Tibial nerve (tissue), 4 donors: ENCODE measurements at regions not wholly inside any gene's neighbourhood (a gene's known extent, or its start where the extent isn't known, plus 50 kb on each side); places are given as distances from the start of the nearest gene placed in this dataset.

Experiments
- DNase-seq, 2 donors: peaks; one replicate each; pipeline ENCODE4 v3.0.0-alpha.2; 2019; ENCODE audit warnings: low spot score in 2 of 2
- H3K27ac ChIP-seq, 4 donors: fragments of 200-600 bp; sonication (generic) in 3 of 4; one replicate each; pipeline ENCODE4 v1.5.1; 2017 to 2019; ENCODE audit warnings: mild to moderate bottlenecking in 1 of 4
- H3K27me3 ChIP-seq, 2 donors: fragments of 200-600 bp; sonication (generic) in 1 of 2; one replicate each; pipeline versions ENCODE4 v1.5.1 to v1.6.0; 2017 to 2019
- H3K36me3 ChIP-seq, 3 donors: fragments of 200-600 bp; sonication (generic); one replicate each; pipeline ENCODE4 v1.5.1; 2018 to 2019
- H3K4me1 ChIP-seq, 4 donors: fragments of 200-600 bp; sonication (generic) in 3 of 4; one replicate each; pipeline ENCODE4 v1.5.1; 2017 to 2019
- H3K4me3 ChIP-seq, 4 donors: fragments of 200-600 bp; sonication (generic) in 3 of 4; one replicate each; pipeline ENCODE4 v1.5.1; 2017 to 2019; ENCODE audit warnings: mild to moderate bottlenecking in 1 of 4, moderate library complexity in 1 of 4
- H3K9me3 ChIP-seq, 4 donors: fragments of 200-600 bp; sonication (generic) in 3 of 4; one replicate each; pipeline ENCODE4 v1.5.1; 2017 to 2019
- EP300 ChIP-seq, 2 donors: sonication (generic); formaldehyde crosslinking; IDR thresholded peaks; one replicate each; pipeline ENCODE4 v1.6.1; 2017; ENCODE audit warnings: antibody characterized with exemption in 2 of 2, mild to moderate bottlenecking in 1 of 2
- POLR2A ChIP-seq, 2 donors: fragments of 450-650 bp; IDR thresholded peaks; one replicate each; pipeline ENCODE4 v1.6.1; 2017; ENCODE audit warnings: antibody characterized with exemption in 2 of 2, mild to moderate bottlenecking in 2 of 2, moderate library complexity in 2 of 2
- WGBS, 2 donors: methylation state at CpG; one replicate each; pipeline ENCODE4 v1.1.5; 2018; 5-methylcytosine and 5-hydroxymethylcytosine counted together
- TF ChIP-seq, protein P1 (sequence below), 5 experiments: fragments of 200-600 bp in 3 of 5; fragments of 450-650 bp in 2 of 5; sonication (generic) in 3 of 5; IDR thresholded peaks; one replicate each; pipeline ENCODE4 v1.5.1; 2016 to 2019; ENCODE audit warnings: antibody characterized with exemption in 5 of 5, mild to moderate bottlenecking in 3 of 5, moderate library complexity in 2 of 5

DNA sequence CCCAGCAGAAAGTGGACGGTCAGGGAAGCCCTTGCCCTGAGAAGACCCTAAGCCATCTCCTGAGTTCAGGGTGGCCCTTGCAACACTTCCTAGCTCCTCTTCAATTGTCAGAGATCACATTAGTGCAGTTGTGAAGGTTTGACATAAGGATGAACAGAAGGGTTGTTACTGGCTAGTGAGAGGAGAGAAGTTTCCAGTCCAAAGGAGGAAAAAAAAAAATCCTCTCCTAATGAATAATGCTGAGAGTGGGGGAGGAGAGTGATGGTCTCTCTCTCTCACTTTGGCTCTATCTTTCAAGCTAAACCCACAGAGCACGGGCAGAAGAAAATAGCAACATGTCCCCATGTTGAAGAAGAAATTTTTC is 819.9 kb downstream of the BCL11A start:
- DNase-seq, result no peak
- Histone ChIP-seq H3K36me3 (no peaks in the 10 kb centered on the region), H3K27me3 (no peaks in the 10 kb centered on the region), H3K9me3 (no peaks in the 10 kb centered on the region), H3K27ac (no peak overlapping the region), H3K4me3 (no peak overlapping the region), H3K4me1 (no peaks in the 10 kb centered on the region)
- 64 to 70% methylated on average over 2 of the region's 2 CpGs for WGBS, 2 donors
- TF ChIP-seq POLR2A (IDR thresholded peaks at IDR 0.05) (no peak), EP300 (IDR thresholded peaks at IDR 0.05) (no peak)
- TF ChIP-seq, protein P1, sequence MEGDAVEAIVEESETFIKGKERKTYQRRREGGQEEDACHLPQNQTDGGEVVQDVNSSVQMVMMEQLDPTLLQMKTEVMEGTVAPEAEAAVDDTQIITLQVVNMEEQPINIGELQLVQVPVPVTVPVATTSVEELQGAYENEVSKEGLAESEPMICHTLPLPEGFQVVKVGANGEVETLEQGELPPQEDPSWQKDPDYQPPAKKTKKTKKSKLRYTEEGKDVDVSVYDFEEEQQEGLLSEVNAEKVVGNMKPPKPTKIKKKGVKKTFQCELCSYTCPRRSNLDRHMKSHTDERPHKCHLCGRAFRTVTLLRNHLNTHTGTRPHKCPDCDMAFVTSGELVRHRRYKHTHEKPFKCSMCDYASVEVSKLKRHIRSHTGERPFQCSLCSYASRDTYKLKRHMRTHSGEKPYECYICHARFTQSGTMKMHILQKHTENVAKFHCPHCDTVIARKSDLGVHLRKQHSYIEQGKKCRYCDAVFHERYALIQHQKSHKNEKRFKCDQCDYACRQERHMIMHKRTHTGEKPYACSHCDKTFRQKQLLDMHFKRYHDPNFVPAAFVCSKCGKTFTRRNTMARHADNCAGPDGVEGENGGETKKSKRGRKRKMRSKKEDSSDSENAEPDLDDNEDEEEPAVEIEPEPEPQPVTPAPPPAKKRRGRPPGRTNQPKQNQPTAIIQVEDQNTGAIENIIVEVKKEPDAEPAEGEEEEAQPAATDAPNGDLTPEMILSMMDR (IDR thresholded peaks at IDR 0.05), result no peak

DNA sequence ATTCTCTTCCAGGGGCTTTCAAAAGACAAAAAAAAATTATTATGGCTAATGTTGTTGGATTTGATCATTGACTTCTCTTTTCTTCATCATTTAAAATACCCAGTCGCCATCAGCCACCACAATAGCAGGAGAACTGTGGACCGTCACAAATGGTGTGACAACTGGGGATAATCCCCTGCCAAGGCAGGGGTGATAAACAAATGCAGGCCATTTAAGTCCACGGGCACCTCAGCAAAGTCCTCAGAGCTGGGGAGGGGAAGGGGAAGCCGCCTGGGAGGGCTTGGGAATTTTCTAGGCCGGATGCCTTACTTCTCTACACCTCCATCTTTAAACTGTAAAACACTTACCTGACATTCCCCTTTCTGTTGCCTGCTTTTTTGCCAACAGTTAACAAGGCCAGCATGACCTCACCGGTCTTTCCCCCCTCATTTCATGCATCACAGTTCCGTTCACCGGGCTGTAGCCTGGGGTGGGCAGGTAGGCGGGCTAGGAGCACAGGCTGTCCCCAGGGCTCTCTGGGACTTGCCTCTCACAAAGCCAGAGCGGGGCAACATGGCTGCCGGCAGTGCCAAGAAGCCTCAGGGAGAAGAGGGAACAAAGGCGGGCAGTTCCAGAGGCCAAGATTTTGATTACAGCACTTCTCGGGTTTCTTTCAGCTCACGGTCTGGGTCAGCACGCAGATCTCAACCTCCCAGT is 820.4 kb downstream of the BCL11A start:
- TF ChIP-seq, protein P1 (IDR thresholded peaks at IDR 0.05), result no peak
- TF ChIP-seq EP300 (IDR thresholded peaks at IDR 0.05) (no peak), POLR2A (IDR thresholded peaks at IDR 0.05) (no peak)
- H3K4me1 ChIP-seq, result no peaks in the 10 kb centered on the region
- no peaks in the 10 kb centered on the region for H3K36me3 ChIP-seq
- no peaks in the 10 kb centered on the region for H3K9me3 ChIP-seq
- no peaks in the 10 kb centered on the region for H3K27me3 ChIP-seq
- no peak overlapping the region for H3K27ac ChIP-seq
- no peak for DNase-seq
- 83 to 85% methylated on average over 15 of the region's 15 CpGs for WGBS, 2 donors
- no peak overlapping the region for H3K4me3 ChIP-seq

DNA sequence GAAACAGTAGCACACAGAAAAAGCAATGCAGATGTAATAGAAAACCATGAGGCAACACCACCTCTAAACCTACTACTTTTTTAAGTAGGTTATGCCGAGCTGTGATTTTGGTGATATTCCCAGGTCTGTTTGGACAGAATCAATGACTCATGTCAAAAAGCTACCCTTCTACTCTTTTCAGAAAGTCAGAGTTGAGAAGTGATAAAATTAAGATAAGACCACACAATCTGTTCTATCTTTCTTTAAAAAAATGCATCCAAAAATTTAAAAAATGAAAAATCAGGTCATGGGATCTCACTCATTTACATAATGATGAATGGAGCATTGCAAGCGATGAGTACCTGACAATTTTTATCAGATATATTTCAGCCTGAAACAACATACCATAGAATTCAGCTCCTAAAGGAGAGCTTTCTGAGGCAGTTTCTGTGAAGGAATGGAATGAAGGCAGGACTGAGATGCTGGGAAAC is 826.3 kb downstream of the BCL11A start:
- Histone ChIP-seq H3K27me3 (no peaks in the 10 kb centered on the region), H3K4me3 (no peak overlapping the region), H3K27ac (no peak overlapping the region), H3K9me3 (no peaks in the 10 kb centered on the region), H3K36me3 (no peaks in the 10 kb centered on the region), H3K4me1 (no peaks in the 10 kb centered on the region)
- TF ChIP-seq, protein P1 (IDR thresholded peaks at IDR 0.05), result no peak
- TF ChIP-seq POLR2A (IDR thresholded peaks at IDR 0.05), result no peak
- TF ChIP-seq EP300 (IDR thresholded peaks at IDR 0.05), result no peak
- 81 to 90% methylated on average over 2 of the region's 2 CpGs for WGBS, 2 donors
- DNase-seq, result no peak

DNA sequence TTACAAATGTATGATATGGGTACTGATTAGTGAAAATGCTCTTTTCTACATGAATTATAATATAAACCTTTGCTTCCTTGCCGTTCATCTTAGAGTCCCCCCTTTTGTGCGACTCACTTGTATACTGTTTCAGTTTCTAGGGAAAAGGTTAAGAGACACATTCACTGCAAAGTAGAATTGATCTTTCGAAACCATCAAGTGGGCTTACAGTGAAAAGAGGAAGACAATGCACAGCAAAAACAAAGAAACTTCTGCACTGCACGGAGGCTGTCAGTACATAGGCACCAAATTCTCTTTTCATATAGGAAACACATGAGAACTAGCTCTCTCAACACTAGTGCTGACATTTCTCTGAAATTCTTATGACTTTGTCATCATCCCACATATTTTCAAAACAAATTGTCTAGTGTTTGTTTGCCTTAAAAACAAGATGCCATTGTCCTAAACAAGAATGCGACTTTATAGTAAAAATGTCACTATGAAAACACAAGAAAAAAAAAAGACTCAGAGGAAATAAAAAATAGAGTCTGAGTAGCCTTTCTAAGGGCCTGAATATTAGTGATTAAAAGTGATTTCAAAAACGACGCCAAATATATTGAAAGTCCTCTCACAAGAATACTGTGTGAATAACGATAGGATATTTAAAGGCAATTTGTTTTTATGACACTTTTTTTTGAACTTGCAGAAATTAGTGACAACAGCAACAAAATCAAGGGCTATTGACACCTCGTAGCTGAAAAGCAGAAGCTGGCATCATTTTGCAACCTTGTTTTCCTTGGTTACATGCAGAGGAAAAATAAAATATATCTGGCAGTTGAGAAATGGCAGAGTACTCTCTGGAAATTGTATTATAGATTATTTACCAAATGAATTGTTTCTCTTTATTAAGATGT is 827.0 kb downstream of the BCL11A start:
- Histone ChIP-seq H3K36me3 (no peaks in the 10 kb centered on the region), H3K4me3 (no peak overlapping the region), H3K4me1 (no peaks in the 10 kb centered on the region), H3K27me3 (no peaks in the 10 kb centered on the region), H3K9me3 (no peaks in the 10 kb centered on the region), H3K27ac (no peak overlapping the region)
- 31 to 43% methylated on average over 9 of the region's 9 CpGs for WGBS, 2 donors
- no peak for DNase-seq
- TF ChIP-seq POLR2A (IDR thresholded peaks at IDR 0.05) (no peak), EP300 (IDR thresholded peaks at IDR 0.05) (no peak)
- TF ChIP-seq, protein P1 (IDR thresholded peaks at IDR 0.05), result no peak

DNA sequence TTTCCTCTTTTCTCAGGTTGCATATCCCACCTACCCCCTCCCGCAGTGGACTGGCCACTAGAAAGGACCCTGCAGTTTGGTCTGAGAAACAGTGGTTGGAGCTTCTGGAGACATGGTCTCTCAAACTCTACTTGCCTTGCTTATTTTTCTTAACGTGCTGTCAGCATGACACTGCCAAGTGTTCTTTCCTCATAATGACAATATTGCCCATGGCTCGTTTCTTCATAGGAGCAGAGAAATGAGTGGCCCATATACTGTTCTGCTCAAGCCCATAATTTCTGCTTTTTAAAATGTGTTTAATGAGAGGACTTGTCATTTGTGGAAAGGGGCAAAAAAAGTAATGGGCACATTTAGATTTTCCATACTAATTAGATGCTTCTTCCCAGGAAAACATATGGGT is 828.7 kb downstream of the BCL11A start:
- Histone ChIP-seq H3K36me3 (no peaks in the 10 kb centered on the region), H3K9me3 (no peaks in the 10 kb centered on the region), H3K4me3 (no peak overlapping the region), H3K27me3 (no peaks in the 10 kb centered on the region), H3K27ac (no peak overlapping the region), H3K4me1 (no peaks in the 10 kb centered on the region)
- DNase-seq, result no peak
- WGBS, 2 donors, result 83 to 87% methylated on average over 3 of the region's 3 CpGs
- TF ChIP-seq, protein P1 (IDR thresholded peaks at IDR 0.05), result no peak
